HAP-1 (cell line): ENCODE measurements at regions not wholly inside any gene's neighbourhood (a gene's known extent, or its start where the extent isn't known, plus 50 kb on each side); places are given as distances from the start of the nearest gene placed in this dataset.
A peak's percentile ranks its signal among the peaks of the same experiment; 100 is the strongest.

Experiments used
- DNase-seq, 2 experiments: peaks; one replicate each; pipeline ENCODE4 v3.0.0-alpha.2; 2016 to 2020; ENCODE audit warnings: low spot score in 2 of 2
- H3K27me3 ChIP-seq: fragments of 250-450 bp; sonication (Bioruptor Pico); 2 replicates; pipeline ENCODE4 v1.5.1; 2020; ENCODE audit warnings: low read depth, mild to moderate bottlenecking, moderate library complexity
- H3K36me3 ChIP-seq: fragments of 250-450 bp; sonication (Bioruptor Pico); replicated peaks from 2 replicates; pipeline ENCODE4 v1.5.1; 2020; ENCODE audit warnings: mild to moderate bottlenecking
- H3K4me1 ChIP-seq: fragments of 250-450 bp; sonication (Bioruptor Pico); 2 replicates; pipeline ENCODE4 v1.5.1; 2020; ENCODE audit warnings: mild to moderate bottlenecking
- H3K4me3 ChIP-seq: fragments of 250-450 bp; sonication (Bioruptor Pico); 2 replicates; pipeline ENCODE4 v1.5.1; 2020; ENCODE audit warnings: mild to moderate bottlenecking, moderate library complexity
- H3K9me3 ChIP-seq: fragments of 250-450 bp; sonication (Bioruptor Pico); 2 replicates; pipeline ENCODE4 v1.5.1; 2020; ENCODE audit warnings: mild to moderate bottlenecking, moderate library complexity
- in situ Hi-C: fragments of 300-500 bp; cut with MboI; formaldehyde crosslinking; loops from 3 replicates; pipeline ENCODE4 v1.14.3; 2020; ENCODE audit warnings: low sequenced_read_pairs, inconsistent platforms, mixed read lengths

- Histone ChIP-seq H3K4me1 (no peaks in the 10 kb centered on the region), H3K9me3 (no peaks in the 10 kb centered on the region), H3K27me3 (peaks cover 20% of the 10 kb centered on the region), H3K4me3 (no peak overlapping the region), H3K36me3 (no peaks in the 10 kb centered on the region)
- DNase-seq = no peak
- in situ Hi-C loops = no loop called here
Measured at GRCh38 chr2:240203788-240204270, 63.4 kb upstream of the OTOS start.

GRCh38 chr2:240204431-240205276, 64.2 kb upstream of the OTOS start:
- H3K27me3 ChIP-seq = peaks cover 20% of the 10 kb centered on the region
- DNase-seq = no peak
- no peaks in the 10 kb centered on the region for H3K36me3 ChIP-seq
- no peaks in the 10 kb centered on the region for H3K9me3 ChIP-seq
- in situ Hi-C loops = no loop called here
- H3K4me3 ChIP-seq = no peak overlapping the region
- H3K4me1 ChIP-seq = no peaks in the 10 kb centered on the region

- in situ Hi-C loops = no loop called here
- Histone ChIP-seq H3K4me1 (no peaks in the 10 kb centered on the region), H3K9me3 (no peaks in the 10 kb centered on the region), H3K4me3 (no peak overlapping the region), H3K36me3 (no peaks in the 10 kb centered on the region), H3K27me3 (peaks cover 19% of the 10 kb centered on the region)
- DNase-seq = no peak
Measured at GRCh38 chr2:240205348-240205747, 64.9 kb upstream of the OTOS start.

- H3K9me3 ChIP-seq = no peaks in the 10 kb centered on the region
- in situ Hi-C loops = no loop called here
- no peak for DNase-seq
- H3K36me3 ChIP-seq = no peaks in the 10 kb centered on the region
- H3K4me1 ChIP-seq = no peaks in the 10 kb centered on the region
- H3K27me3 ChIP-seq = peaks cover 18% of the 10 kb centered on the region
- H3K4me3 ChIP-seq = no peak overlapping the region
Measured at GRCh38 chr2:240205772-240206171, 65.3 kb upstream of the OTOS start.

- H3K4me1 ChIP-seq = no peaks in the 10 kb centered on the region
- no peaks in the 10 kb centered on the region for H3K36me3 ChIP-seq
- H3K4me3 ChIP-seq = no peak overlapping the region
- H3K27me3 ChIP-seq = peaks cover 13% of the 10 kb centered on the region
- DNase-seq = no peak
- no peaks in the 10 kb centered on the region for H3K9me3 ChIP-seq
- in situ Hi-C loops = no loop called here
Measured at GRCh38 chr2:240206630-240207029, 66.2 kb upstream of the OTOS start.

GRCh38 chr2:240207661-240208060, 67.2 kb upstream of the OTOS start:
- in situ Hi-C loops = no loop called here
- peaks cover 9% of the 10 kb centered on the region for H3K27me3 ChIP-seq

GRCh38 chr2:240208096-240208495, 67.6 kb upstream of the OTOS start:
- in situ Hi-C loops = no loop called here
- H3K27me3 ChIP-seq = peaks cover 6% of the 10 kb centered on the region
- H3K4me3 ChIP-seq = no peak overlapping the region
- H3K9me3 ChIP-seq = no peaks in the 10 kb centered on the region
- H3K4me1 ChIP-seq = no peaks in the 10 kb centered on the region
- H3K36me3 ChIP-seq = no peaks in the 10 kb centered on the region
- no peak for DNase-seq

More at GRCh38 chr2:240207661-240208060, 67.2 kb upstream of the OTOS start:
- DNase-seq = no peak
- Histone ChIP-seq H3K9me3 (no peaks in the 10 kb centered on the region), H3K4me3 (no peak overlapping the region), H3K4me1 (no peaks in the 10 kb centered on the region), H3K36me3 (no peaks in the 10 kb centered on the region)

GRCh38 chr2:240208631-240209211, 68.3 kb upstream of the OTOS start:
- H3K4me1 ChIP-seq = no peaks in the 10 kb centered on the region
- in situ Hi-C loops = no loop called here

GRCh38 chr2:240209493-240209892, 69.0 kb upstream of the OTOS start:
- no peak overlapping the region for H3K4me3 ChIP-seq
- no peaks in the 10 kb centered on the region for H3K4me1 ChIP-seq
- peak in 1 of 2 experiments; percentile 4 for DNase-seq
- no peaks in the 10 kb centered on the region for H3K36me3 ChIP-seq
- H3K27me3 ChIP-seq = no peaks in the 10 kb centered on the region; the same call in 1 of the 2 replicates
- in situ Hi-C loops = no loop called here
- no peaks in the 10 kb centered on the region for H3K9me3 ChIP-seq

More at GRCh38 chr2:240208631-240209211, 68.3 kb upstream of the OTOS start:
- Histone ChIP-seq H3K9me3 (no peaks in the 10 kb centered on the region), H3K4me3 (no peak overlapping the region), H3K27me3 (peaks cover 4% of the 10 kb centered on the region), H3K36me3 (no peaks in the 10 kb centered on the region)
- DNase-seq = no peak

- no peak overlapping the region for H3K4me3 ChIP-seq
- in situ Hi-C loops = no loop called here
- H3K27me3 ChIP-seq = no peaks in the 10 kb centered on the region
- no peaks in the 10 kb centered on the region for H3K36me3 ChIP-seq
- H3K9me3 ChIP-seq = no peaks in the 10 kb centered on the region
- DNase-seq = peak in 1 of 2 experiments; percentile 4
- no peaks in the 10 kb centered on the region for H3K4me1 ChIP-seq
Measured at GRCh38 chr2:240210198-240210965, 69.9 kb upstream of the OTOS start.

- in situ Hi-C loops = no loop called here
- no peaks in the 10 kb centered on the region for H3K36me3 ChIP-seq
Measured at GRCh38 chr2:240211096-240211495, 70.6 kb upstream of the OTOS start.

GRCh38 chr2:240211598-240212424, 71.4 kb upstream of the OTOS start:
- no peaks in the 10 kb centered on the region for H3K36me3 ChIP-seq
- no peaks in the 10 kb centered on the region for H3K9me3 ChIP-seq
- in situ Hi-C loops = no loop called here
- no peak overlapping the region for H3K4me3 ChIP-seq
- no peaks in the 10 kb centered on the region for H3K27me3 ChIP-seq
- no peaks in the 10 kb centered on the region for H3K4me1 ChIP-seq
- DNase-seq = no peak

More at GRCh38 chr2:240211096-240211495, 70.6 kb upstream of the OTOS start:
- H3K4me1 ChIP-seq = no peaks in the 10 kb centered on the region
- H3K4me3 ChIP-seq = no peak overlapping the region
- H3K9me3 ChIP-seq = no peaks in the 10 kb centered on the region
- no peaks in the 10 kb centered on the region for H3K27me3 ChIP-seq
- DNase-seq = no peak
